ENCODE measurements at regions not wholly inside any gene's neighbourhood (a gene's known extent, or its start where the extent isn't known, plus 50 kb on each side); places are given as distances from the start of the nearest gene placed in this dataset.
"Not testable (repeated sequence)": the region's sequence is repeated elsewhere in the genome, so short reads cannot be mapped to it uniquely, and the experiment has no call there.

GRCh38 chr16:17940584-17941364, 395.8 kb downstream of the NPIPA8 start:
- H3K9me3 Mint-ChIP-seq: no peaks in the 10 kb centered on the region
- intact Hi-C loops (cut with micrococcal nuclease): no loop called here
- H3K36me3 Mint-ChIP-seq (ENCODE audit: low read depth): no peaks in the 10 kb centered on the region
- no peak overlapping the region for H3K4me3 Mint-ChIP-seq
- no peaks in the 10 kb centered on the region for H3K27me3 Mint-ChIP-seq
- H3K4me1 Mint-ChIP-seq (ENCODE audit: low read depth): no peaks in the 10 kb centered on the region
- no peak overlapping the region for H3K27ac Mint-ChIP-seq

- Mint-ChIP-seq H3K4me3 (no peak overlapping the region), H3K27me3 (no peaks in the 10 kb centered on the region), H3K27ac (no peak overlapping the region), H3K4me1 (ENCODE audit: low read depth) (no peaks in the 10 kb centered on the region), H3K9me3 (no peaks in the 10 kb centered on the region), H3K36me3 (ENCODE audit: low read depth) (no peaks in the 10 kb centered on the region)
- intact Hi-C loops (cut with micrococcal nuclease): no loop called here
Measured at GRCh38 chr16:17939723-17940122, 396.8 kb downstream of the NPIPA8 start.

GRCh38 chr16:17939122-17939536, 397.4 kb downstream of the NPIPA8 start:
- Mint-ChIP-seq H3K36me3 (ENCODE audit: low read depth) (no peaks in the 10 kb centered on the region), H3K27me3 (no peaks in the 10 kb centered on the region), H3K4me3 (no peak overlapping the region), H3K4me1 (ENCODE audit: low read depth) (no peaks in the 10 kb centered on the region), H3K9me3 (no peaks in the 10 kb centered on the region), H3K27ac (no peak overlapping the region)
- intact Hi-C loops (cut with micrococcal nuclease): no loop called here

- Mint-ChIP-seq H3K4me1 (ENCODE audit: low read depth) (no peaks in the 10 kb centered on the region), H3K27ac (no peak overlapping the region), H3K27me3 (no peaks in the 10 kb centered on the region), H3K4me3 (no peak overlapping the region), H3K36me3 (ENCODE audit: low read depth) (no peaks in the 10 kb centered on the region), H3K9me3 (no peaks in the 10 kb centered on the region)
- intact Hi-C loops (cut with micrococcal nuclease): no loop called here
Measured at GRCh38 chr16:17938546-17938945, 398.0 kb downstream of the NPIPA8 start.

GRCh38 chr16:17936766-17937402, 399.7 kb downstream of the NPIPA8 start:
- H3K27me3 Mint-ChIP-seq: no peaks in the 10 kb centered on the region
- no peaks in the 10 kb centered on the region for H3K9me3 Mint-ChIP-seq
- H3K4me1 Mint-ChIP-seq (ENCODE audit: low read depth): no peaks in the 10 kb centered on the region
- no peaks in the 10 kb centered on the region for H3K36me3 Mint-ChIP-seq (ENCODE audit: low read depth)
- no peak overlapping the region for H3K4me3 Mint-ChIP-seq
- intact Hi-C loops (cut with micrococcal nuclease): no loop called here
- H3K27ac Mint-ChIP-seq: no peak overlapping the region

- intact Hi-C loops (cut with micrococcal nuclease): no loop called here
- H3K4me1 Mint-ChIP-seq (ENCODE audit: low read depth): no peaks in the 10 kb centered on the region
- H3K36me3 Mint-ChIP-seq (ENCODE audit: low read depth): no peaks in the 10 kb centered on the region
- no peak overlapping the region for H3K27ac Mint-ChIP-seq
- no peak overlapping the region for H3K4me3 Mint-ChIP-seq
- H3K27me3 Mint-ChIP-seq: no peaks in the 10 kb centered on the region
- H3K9me3 Mint-ChIP-seq: no peaks in the 10 kb centered on the region
Measured at GRCh38 chr16:17930280-17930679, 406.3 kb downstream of the NPIPA8 start.

- Mint-ChIP-seq H3K27me3 (no peaks in the 10 kb centered on the region), H3K4me3 (no peak overlapping the region), H3K27ac (no peak overlapping the region), H3K36me3 (ENCODE audit: low read depth) (no peaks in the 10 kb centered on the region), H3K4me1 (ENCODE audit: low read depth) (no peaks in the 10 kb centered on the region), H3K9me3 (no peaks in the 10 kb centered on the region)
- intact Hi-C loops (cut with micrococcal nuclease): no loop called here
Measured at GRCh38 chr16:17926866-17927399, 409.6 kb downstream of the NPIPA8 start.

GRCh38 chr16:17926461-17926860, 410.1 kb downstream of the NPIPA8 start:
- no peaks in the 10 kb centered on the region for H3K9me3 Mint-ChIP-seq
- H3K36me3 Mint-ChIP-seq (ENCODE audit: low read depth): no peaks in the 10 kb centered on the region
- H3K27ac Mint-ChIP-seq: no peak overlapping the region
- no peaks in the 10 kb centered on the region for H3K4me1 Mint-ChIP-seq (ENCODE audit: low read depth)
- H3K27me3 Mint-ChIP-seq: no peaks in the 10 kb centered on the region
- H3K4me3 Mint-ChIP-seq: no peak overlapping the region
- intact Hi-C loops (cut with micrococcal nuclease): no loop called here

- intact Hi-C loops (cut with micrococcal nuclease): no loop called here
- no peaks in the 10 kb centered on the region for H3K27me3 Mint-ChIP-seq
- H3K4me1 Mint-ChIP-seq (ENCODE audit: low read depth): no peaks in the 10 kb centered on the region
Measured at GRCh38 chr16:17925761-17926160, 410.8 kb downstream of the NPIPA8 start.

GRCh38 chr16:17921357-17921978, 415.1 kb downstream of the NPIPA8 start:
- Mint-ChIP-seq H3K36me3 (ENCODE audit: low read depth) (no peaks in the 10 kb centered on the region), H3K4me3 (no peak overlapping the region), H3K4me1 (ENCODE audit: low read depth) (no peaks in the 10 kb centered on the region), H3K27me3 (no peaks in the 10 kb centered on the region), H3K9me3 (no peaks in the 10 kb centered on the region), H3K27ac (no peak overlapping the region)
- intact Hi-C loops (cut with micrococcal nuclease): no loop called here

More at GRCh38 chr16:17925761-17926160, 410.8 kb downstream of the NPIPA8 start:
- no peaks in the 10 kb centered on the region for H3K9me3 Mint-ChIP-seq
- no peak overlapping the region for H3K4me3 Mint-ChIP-seq
- H3K27ac Mint-ChIP-seq: no peak overlapping the region
- H3K36me3 Mint-ChIP-seq (ENCODE audit: low read depth): no peaks in the 10 kb centered on the region

- peaks cover 25% of the 10 kb centered on the region for H3K9me3 Mint-ChIP-seq
- H3K27ac Mint-ChIP-seq: no peak overlapping the region
- no peaks in the 10 kb centered on the region for H3K4me1 Mint-ChIP-seq (ENCODE audit: low read depth)
- H3K36me3 Mint-ChIP-seq (ENCODE audit: low read depth): no peaks in the 10 kb centered on the region
- intact Hi-C loops (cut with micrococcal nuclease): no loop called here
- H3K27me3 Mint-ChIP-seq: no peaks in the 10 kb centered on the region
- no peak overlapping the region for H3K4me3 Mint-ChIP-seq
Measured at GRCh38 chr16:17917316-17918019, 419.1 kb downstream of the NPIPA8 start.

- Mint-ChIP-seq H3K27me3 (no peaks in the 10 kb centered on the region), H3K4me3 (no peak overlapping the region), H3K27ac (no peak overlapping the region), H3K4me1 (ENCODE audit: low read depth) (no peaks in the 10 kb centered on the region), H3K9me3 (peaks cover 26% of the 10 kb centered on the region), H3K36me3 (ENCODE audit: low read depth) (no peaks in the 10 kb centered on the region)
- intact Hi-C loops (cut with micrococcal nuclease): no loop called here
Measured at GRCh38 chr16:17915791-17916190, 420.7 kb downstream of the NPIPA8 start.

GRCh38 chr16:17914168-17914567, 422.4 kb downstream of the NPIPA8 start:
- Mint-ChIP-seq H3K4me1 (ENCODE audit: low read depth) (no peaks in the 10 kb centered on the region), H3K4me3 (no peak overlapping the region), H3K36me3 (ENCODE audit: low read depth) (no peaks in the 10 kb centered on the region), H3K9me3 (peaks cover 26% of the 10 kb centered on the region), H3K27ac (no peak overlapping the region), H3K27me3 (no peaks in the 10 kb centered on the region)
- intact Hi-C loops (cut with micrococcal nuclease): no loop called here

GRCh38 chr16:17911578-17911977, 425.0 kb downstream of the NPIPA8 start:
- H3K4me1 Mint-ChIP-seq (ENCODE audit: low read depth); intact Hi-C loops (cut with micrococcal nuclease); H3K4me3 Mint-ChIP-seq: not testable (repeated sequence)

More at GRCh38 chr16:17911578-17911977, 425.0 kb downstream of the NPIPA8 start:
- not testable (repeated sequence) for H3K27ac Mint-ChIP-seq; H3K36me3 Mint-ChIP-seq (ENCODE audit: low read depth); H3K27me3 Mint-ChIP-seq
- H3K9me3 Mint-ChIP-seq: peaks cover 43% of the 10 kb centered on the region
